ENCODE measurements at regions not wholly inside any gene's neighbourhood (a gene's known extent, or its start where the extent isn't known, plus 50 kb on each side); places are given as distances from the start of the nearest gene placed in this dataset.

GRCh38 chr4:157957905-157958304 is 214.9 kb downstream of the GASK1B start:
- DNase-seq: no peak

DNA sequence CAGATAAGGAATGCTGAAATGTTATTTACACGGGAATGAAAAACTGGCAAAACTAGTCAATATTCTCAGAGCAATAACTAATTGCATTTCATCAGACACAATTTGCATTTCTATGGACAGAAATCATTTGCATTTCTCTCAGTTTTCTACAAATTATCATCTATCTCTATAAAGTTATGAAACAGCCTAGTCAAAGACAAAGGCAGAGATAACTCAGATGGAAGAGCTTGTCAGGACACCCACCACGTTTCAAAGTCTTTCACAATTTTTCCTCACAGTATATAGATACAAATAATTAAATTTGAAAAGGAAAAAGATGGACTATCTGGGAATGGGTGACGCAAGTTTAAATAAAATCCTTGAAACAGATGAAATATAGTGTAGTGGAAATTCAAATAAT is 230.8 kb downstream of the GASK1B start:
- no peak for DNase-seq

DNA sequence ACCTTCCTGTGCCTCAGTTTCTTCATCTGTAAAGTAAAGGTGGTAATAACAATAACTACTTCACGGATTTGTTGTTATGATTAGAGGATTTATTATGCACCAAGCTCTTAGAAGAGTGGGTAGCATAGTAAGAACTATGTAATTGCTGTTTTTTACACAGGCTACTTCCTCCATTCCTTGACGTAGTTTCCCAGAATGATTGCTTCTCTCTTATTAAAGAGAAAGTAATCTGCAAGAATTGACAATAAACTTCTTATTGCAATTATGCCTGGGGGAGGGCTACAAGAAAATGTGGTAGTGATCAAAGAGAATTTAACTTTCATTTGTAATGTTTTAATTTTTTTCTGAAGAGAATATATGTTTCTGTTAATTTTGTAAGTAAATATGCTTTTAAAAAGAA is 238.7 kb downstream of the GASK1B start:
- no peak for DNase-seq

- DNase-seq: no peak
Observed at GRCh38 chr4:157932936-157933335, 239.9 kb downstream of the GASK1B start.

- no peak for DNase-seq
Observed at GRCh38 chr4:157929486-157929885, 243.3 kb downstream of the GASK1B start.

- DNase-seq: no peak
Observed at GRCh38 chr4:157918036-157918832, 254.6 kb downstream of the GASK1B start.

GRCh38 chr4:157912212-157912611 is 260.6 kb downstream of the GASK1B start:
- DNase-seq: no peak

- DNase-seq: no peak
Observed at GRCh38 chr4:157911662-157912061, 261.2 kb downstream of the GASK1B start.

DNA sequence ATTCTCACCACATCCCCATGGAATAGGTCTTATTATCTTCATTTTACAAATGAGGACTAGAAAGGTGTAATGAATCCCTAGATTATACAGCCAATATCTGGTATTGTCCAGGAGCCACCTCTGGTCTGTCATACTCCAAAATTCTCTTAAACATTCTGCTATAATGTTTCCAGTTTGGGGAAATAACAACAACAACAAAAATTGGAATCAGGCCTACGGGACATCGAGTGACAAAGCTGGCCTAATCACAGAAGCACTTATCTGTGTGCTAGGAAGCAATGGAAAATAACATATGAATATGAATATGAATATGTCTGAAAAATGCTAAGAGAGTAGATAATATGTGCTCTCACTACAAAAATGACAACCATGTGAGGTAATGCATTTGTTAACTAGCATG is 264.1 kb downstream of the GASK1B start:
- no peak for DNase-seq

- DNase-seq: no peak
Observed at GRCh38 chr4:157908031-157908430, 264.8 kb downstream of the GASK1B start.

DNA sequence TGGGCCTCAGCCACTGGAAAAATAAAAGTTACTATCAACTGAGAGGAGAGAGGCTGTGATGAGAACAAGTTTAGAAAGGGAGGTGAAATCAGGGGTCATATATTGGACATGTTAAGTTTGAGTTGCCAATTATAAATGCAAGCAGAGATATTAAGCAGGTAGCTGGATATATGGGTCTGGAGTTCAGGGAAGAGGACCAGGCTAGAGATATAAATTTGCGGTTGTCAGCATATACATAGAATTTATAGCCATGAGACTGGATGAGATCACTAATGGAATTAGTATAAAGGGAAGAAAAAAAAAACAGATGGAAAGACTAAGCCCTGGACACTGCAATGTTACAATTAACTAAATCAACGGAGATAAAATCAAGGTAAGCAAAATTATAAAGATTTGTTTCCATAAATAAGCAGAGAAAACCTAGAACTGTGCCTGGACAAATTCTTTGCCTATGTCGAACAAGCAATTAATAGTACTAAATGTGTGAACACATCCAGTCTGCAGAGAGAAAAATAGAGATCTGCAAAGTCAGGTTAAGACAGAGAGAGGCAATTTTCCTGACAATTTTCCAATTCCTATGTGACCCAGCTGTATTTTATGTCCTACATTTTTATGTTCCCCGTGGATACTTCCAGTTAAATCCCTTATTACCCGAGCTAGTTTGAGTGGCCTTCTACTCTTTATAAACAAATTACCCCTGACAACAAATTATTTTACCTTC is 265.4 kb downstream of the GASK1B start:
- no peak for DNase-seq

DNA sequence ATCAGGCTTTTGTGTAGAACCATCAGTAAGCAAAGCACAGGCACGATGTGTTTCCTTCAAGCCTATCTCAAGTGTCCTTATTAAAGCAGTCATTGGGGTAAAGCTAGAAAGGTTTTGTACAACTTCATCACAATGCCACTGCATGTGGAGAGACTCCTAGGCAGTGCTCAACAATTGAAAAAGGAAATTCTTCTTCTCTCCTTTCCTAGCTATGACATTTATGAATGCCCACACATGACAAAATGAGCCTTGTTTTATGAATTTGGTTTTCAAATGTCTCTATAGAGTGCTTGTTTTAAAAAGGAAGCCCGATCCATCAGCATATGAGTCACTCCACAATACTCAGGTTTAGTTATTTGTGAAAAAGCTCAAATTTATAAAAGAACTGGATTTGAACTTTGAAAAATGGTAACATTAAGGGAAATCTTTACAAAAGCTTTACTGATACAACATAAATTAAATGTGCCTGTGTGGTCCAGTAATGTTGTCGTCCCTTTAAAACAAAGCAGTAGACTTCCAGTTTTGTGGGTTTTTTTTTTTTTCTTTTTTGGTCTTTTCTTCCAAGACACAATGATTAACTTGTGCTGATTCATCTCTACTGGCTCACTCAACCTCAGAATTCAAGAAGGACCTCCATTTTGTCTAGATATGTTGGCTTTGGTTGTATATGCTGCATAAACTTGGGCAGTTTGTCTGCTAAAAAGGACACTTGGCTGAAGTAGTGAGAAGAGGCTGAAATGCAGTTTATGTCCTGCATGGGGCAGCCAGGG is 273.8 kb downstream of the GASK1B start:
- no peak for DNase-seq

DNA sequence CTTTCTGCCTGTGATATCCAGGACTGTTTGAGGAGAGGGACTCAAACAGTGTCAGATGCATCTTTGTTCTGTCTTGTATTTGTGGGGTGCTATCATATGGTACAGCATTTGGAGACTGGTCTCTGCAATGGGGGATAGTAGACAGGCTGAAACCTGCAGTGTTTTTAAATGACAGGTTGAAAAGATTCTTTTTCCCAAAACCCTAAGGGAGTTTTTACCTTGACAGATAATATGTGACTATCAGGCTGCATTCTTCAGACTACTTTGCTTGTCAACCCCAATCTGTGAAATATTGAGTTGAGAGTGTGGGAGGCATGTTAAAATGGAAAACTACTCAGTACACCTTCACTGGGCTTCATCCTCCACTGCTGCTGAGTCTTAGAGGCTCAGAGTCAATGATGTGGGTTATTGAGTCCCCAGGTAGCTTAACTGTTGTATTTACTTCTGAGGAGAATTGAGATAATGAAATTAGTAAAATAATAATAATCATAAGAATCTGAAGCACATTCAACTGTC is 274.9 kb downstream of the GASK1B start:
- DNase-seq: no peak

DNA sequence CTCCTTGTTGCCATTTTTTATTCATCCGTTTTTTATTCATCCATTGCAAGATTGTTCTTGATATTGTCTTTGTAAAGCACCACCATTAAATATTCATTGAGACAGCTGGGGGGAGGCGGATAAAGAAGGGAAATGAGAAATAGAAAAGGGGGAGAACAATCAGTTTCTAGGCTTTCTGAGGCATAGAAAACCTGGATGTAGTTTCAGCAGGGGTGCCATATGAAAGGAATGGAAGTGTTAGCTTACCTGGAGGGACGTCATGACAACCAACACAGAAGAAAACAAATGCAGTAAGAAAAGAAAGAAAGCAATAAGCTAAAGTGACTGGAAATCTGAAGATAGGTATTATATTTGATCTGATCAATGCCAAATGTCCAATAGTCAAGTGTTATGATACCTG is 276.1 kb downstream of the GASK1B start:
- no peak for DNase-seq

DNA sequence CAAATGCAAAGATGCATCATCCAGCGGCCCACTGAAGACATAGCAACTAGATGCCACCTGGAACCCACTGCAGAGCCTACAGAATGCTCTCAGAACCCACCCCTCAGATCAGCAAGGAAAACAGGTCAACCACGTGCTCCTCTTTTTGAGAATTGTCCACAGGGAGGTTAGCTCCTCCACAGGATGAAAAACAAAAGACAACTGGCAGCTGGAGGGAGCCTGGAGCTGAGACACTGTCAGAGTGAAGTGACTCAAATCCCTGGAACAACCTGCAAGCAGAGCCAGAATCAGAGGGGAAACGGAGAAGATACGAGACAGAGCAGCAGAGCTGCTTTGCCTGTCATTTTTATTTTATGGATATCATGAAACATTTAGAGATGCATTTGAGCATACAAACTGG is 277.6 kb downstream of the GASK1B start:
- DNase-seq: no peak

DNA sequence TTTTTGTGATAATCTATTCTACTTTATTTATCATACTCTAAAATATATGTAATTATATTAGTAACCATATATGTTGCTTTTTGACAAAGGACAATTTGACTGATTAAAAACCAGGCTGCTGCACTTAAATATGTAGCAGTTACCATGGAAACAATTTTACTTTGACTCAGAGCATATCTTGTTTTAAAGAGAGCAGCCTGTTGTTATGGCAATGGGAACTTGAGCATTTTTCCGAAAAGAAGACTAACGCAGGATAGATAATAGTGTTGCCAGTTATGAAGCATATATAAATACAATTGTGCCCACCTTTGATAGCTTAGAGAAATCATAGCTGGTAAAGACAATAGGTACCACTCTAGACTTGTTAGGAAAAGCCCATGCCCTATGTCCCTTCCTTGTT is 283.0 kb downstream of the GASK1B start:
- no peak for DNase-seq

DNA sequence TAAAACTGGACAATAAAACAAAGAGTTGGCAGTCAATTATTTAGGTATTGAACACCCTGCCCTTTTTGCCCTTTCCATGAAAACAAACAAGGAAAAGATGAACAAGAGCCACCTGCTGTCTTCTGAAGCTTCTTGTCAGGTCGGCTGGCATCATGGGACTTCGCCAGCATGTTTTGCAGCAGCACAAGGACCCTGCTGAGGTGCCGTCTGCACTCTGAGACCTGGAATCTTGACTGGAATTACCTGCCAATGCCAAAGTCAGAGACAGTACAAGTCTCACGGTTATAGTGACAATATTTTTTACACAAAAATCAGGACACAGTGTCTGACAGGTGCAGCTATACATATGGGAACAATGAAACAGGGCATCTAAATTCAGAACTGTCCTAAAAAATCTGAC is 284.5 kb downstream of the GASK1B start:
- DNase-seq: no peak

DNA sequence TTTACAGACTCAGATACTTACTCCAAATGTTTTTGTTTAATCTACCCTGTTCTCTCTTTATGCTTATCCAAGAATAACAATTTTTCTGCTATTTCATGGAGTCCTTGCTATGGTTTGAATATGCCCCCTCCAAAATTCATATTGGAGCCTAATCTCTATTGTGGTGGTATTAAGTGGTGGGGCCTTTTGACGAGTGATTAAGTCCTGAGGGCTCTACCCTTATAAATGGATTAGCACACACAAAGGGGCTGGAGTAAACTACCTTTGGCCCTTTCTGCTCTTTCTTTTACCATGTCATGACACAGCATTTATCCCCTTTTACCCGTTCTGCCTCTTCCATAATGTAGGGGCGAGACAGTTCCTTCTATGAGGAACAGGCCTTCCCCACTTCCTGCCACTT is 285.5 kb downstream of the GASK1B start:
- DNase-seq: no peak

GRCh38 chr4:157886645-157887044 is 286.2 kb downstream of the GASK1B start:
- DNase-seq: no peak

GRCh38 chr4:157885811-157886210 is 287.0 kb downstream of the GASK1B start:
- DNase-seq: no peak

DNA sequence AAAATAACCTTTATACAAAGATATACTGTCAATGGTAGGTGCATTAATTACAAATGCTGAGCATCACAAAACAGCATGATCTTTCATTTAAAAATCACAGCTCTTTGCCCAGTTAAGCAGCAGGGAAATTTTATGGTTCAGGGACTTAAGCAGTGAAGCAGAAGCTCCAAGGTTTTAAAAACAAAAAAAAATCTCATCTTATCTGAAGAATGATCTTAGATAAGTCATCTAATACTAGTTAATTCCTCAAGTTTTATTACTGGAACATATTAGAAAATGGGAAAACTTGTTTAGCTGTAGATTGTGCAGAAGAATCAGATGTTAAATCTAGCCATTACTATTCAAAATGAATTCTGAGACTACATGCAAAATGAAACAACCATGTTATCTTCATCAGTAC is 289.9 kb downstream of the GASK1B start:
- no peak for DNase-seq

DNA sequence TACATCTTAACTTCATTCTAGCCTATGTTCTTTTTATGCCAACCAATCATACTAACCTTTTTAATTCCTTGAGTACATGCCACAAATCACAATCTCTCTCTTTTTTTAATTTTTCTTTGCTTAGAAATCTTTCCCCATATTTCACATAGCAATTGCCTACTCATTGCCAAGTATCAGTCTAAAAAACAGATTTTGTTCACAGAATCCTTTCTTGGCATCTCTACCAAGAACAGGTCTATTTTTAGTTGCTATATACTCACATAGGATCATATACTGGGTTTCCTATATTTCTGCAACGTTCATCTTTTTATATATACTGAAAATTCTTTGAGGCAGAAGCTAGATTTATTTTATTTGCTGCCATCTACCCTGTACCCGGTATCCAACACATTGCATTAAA is 292.1 kb downstream of the GASK1B start:
- no peak for DNase-seq

GRCh38 chr4:157854819-157855218 is 318.0 kb downstream of the GASK1B start:
- DNase-seq: no peak

- DNase-seq: no peak
Observed at GRCh38 chr4:157840648-157841047, 332.2 kb downstream of the GASK1B start.

Data from KG1 (cell line).